Lung (tissue), 11 donors: ENCODE measurements at regions not wholly inside any gene's neighbourhood (a gene's known extent, or its start where the extent isn't known, plus 50 kb on each side); places are given as distances from the start of the nearest gene placed in this dataset.

Experiments
- ATAC-seq: fragments of 200-7000 bp; cut with Tn5 transposase; one replicate; pipeline ENCODE4 v1.9.1; 2020; ENCODE audit warnings: moderate number of reproducible peaks; ENCODE audit not compliant: insufficient read depth, low FRiP score
- DNase-seq, 3 donors: peaks; one replicate each; pipeline ENCODE4 v3.0.0-alpha.2; 2013 to 2017
- H3K27ac ChIP-seq, 2 donors: one replicate each; pipeline ENCODE4 v1.5.1; 2013; ENCODE audit warnings: mild to moderate bottlenecking in 2 of 2, moderate library complexity in 2 of 2, control low read depth in 1 of 2, inconsistent platforms in 1 of 2, low read depth in 1 of 2, low read length in 1 of 2
- H3K27me3 ChIP-seq, 3 donors: one replicate each; pipeline ENCODE4 v1.5.1; 2013; ENCODE audit warnings: low read length in 2 of 3; ENCODE audit not compliant: control insufficient read depth in 3 of 3, insufficient read depth in 3 of 3
- H3K36me3 ChIP-seq, 4 donors: one replicate each; pipeline ENCODE4 v1.5.1; 2013; ENCODE audit warnings: low read length in 4 of 4, mild to moderate bottlenecking in 1 of 4, moderate library complexity in 1 of 4; ENCODE audit not compliant: control insufficient read depth in 4 of 4, insufficient read depth in 4 of 4
- H3K4me1 ChIP-seq, 5 donors: one replicate each; pipeline ENCODE4 v1.5.1; 2013; ENCODE audit warnings: low read length in 5 of 5, mild to moderate bottlenecking in 2 of 5, moderate library complexity in 1 of 5; ENCODE audit not compliant: control insufficient read depth in 5 of 5, insufficient read depth in 5 of 5
- H3K4me3 ChIP-seq: one replicate; pipeline ENCODE4 v1.5.1; 2013; ENCODE audit warnings: mild to moderate bottlenecking, control low read depth, moderate library complexity
- H3K9ac ChIP-seq, 2 donors: one replicate each; pipeline ENCODE4 v1.5.1; 2013; ENCODE audit warnings: low read length in 2 of 2, control low read depth in 1 of 2; ENCODE audit not compliant: insufficient read depth in 1 of 2
- H3K9me3 ChIP-seq, 4 donors: one replicate each; pipeline ENCODE4 v1.5.1; 2013; ENCODE audit warnings: low read length in 3 of 4, mild to moderate bottlenecking in 1 of 4, moderate library complexity in 1 of 4; ENCODE audit not compliant: control insufficient read depth in 4 of 4, insufficient read depth in 3 of 4
- WGBS, 2 donors: extraction: QIAGEN DNeasy Blood & Tissue Kit; methylation state at CpG; one replicate each; pipeline ENCODE4 v1.1.7; 2013; 5-methylcytosine and 5-hydroxymethylcytosine counted together
- TF ChIP-seq, protein P1 (sequence below): IDR thresholded peaks from 2 replicates; pipeline ENCODE4 v1.5.1; 2012; ENCODE audit warnings: mild to moderate bottlenecking; ENCODE audit errors: control extremely low read depth, extremely low read depth
- donor health status: control.
- donor health status: control.
- donor health status: Bipolar disorder and iron deficiency.
- donor health status: healthy.
- donor health status: DM: yes; HTN: yes; CAD: no.

GRCh38 chr6:112468359-112468758 lies 121.2 kb downstream of the RFPL4B start:
- Histone ChIP-seq H3K9me3 (no peaks in the 10 kb centered on the region), H3K27me3 (no peaks in the 10 kb centered on the region), H3K27ac (no peak overlapping the region), H3K4me1 (no peaks in the 10 kb centered on the region), H3K9ac (no peak overlapping the region), H3K4me3 (no peak overlapping the region), H3K36me3 (no peaks in the 10 kb centered on the region)
- ATAC-seq: no peak
- TF ChIP-seq, protein P1, sequence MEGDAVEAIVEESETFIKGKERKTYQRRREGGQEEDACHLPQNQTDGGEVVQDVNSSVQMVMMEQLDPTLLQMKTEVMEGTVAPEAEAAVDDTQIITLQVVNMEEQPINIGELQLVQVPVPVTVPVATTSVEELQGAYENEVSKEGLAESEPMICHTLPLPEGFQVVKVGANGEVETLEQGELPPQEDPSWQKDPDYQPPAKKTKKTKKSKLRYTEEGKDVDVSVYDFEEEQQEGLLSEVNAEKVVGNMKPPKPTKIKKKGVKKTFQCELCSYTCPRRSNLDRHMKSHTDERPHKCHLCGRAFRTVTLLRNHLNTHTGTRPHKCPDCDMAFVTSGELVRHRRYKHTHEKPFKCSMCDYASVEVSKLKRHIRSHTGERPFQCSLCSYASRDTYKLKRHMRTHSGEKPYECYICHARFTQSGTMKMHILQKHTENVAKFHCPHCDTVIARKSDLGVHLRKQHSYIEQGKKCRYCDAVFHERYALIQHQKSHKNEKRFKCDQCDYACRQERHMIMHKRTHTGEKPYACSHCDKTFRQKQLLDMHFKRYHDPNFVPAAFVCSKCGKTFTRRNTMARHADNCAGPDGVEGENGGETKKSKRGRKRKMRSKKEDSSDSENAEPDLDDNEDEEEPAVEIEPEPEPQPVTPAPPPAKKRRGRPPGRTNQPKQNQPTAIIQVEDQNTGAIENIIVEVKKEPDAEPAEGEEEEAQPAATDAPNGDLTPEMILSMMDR: no peak
- WGBS, 2 donors: 49 to 77% methylated on average over 3 of the region's 3 CpGs
- no peak for DNase-seq

GRCh38 chr6:112469306-112469705 lies 122.2 kb downstream of the RFPL4B start:
- Histone ChIP-seq H3K9me3 (no peaks in the 10 kb centered on the region), H3K4me3 (no peak overlapping the region), H3K27ac (no peak overlapping the region), H3K27me3 (no peaks in the 10 kb centered on the region), H3K9ac (no peak overlapping the region), H3K4me1 (no peaks in the 10 kb centered on the region), H3K36me3 (no peaks in the 10 kb centered on the region)
- DNase-seq (no peak), ATAC-seq (no peak)
- 91 to 94% methylated on average over 2 of the region's 2 CpGs for WGBS, 2 donors
- TF ChIP-seq, protein P1: no peak

DNA sequence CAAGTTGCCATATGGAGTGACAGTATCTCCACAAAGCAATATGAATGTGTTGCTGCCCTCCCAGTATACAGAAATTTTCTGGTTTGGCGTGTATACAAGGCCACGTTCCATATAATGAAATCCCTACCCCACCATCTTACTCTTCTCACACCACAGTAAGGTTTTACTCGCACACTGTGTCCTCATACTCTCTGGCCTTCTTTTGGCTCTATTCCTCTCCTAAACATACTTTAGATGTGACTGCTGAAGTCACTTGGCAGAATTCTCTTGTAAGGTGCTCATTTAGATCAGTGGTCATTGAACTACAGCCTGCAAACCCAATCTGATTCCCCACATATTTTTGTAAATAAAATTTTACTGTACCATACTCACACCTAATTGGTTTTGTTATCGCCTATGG lies 123.2 kb downstream of the RFPL4B start:
- Histone ChIP-seq H3K27me3 (no peaks in the 10 kb centered on the region), H3K4me3 (no peak overlapping the region), H3K9ac (no peak overlapping the region), H3K36me3 (no peaks in the 10 kb centered on the region), H3K9me3 (no peaks in the 10 kb centered on the region), H3K4me1 (no peaks in the 10 kb centered on the region), H3K27ac (no peak overlapping the region)
- no peak for DNase-seq
- TF ChIP-seq, protein P1: no peak
- no peak for ATAC-seq
- WGBS, 2 donors: 87 to 90% methylated on average over 4 of the region's 4 CpGs

DNA sequence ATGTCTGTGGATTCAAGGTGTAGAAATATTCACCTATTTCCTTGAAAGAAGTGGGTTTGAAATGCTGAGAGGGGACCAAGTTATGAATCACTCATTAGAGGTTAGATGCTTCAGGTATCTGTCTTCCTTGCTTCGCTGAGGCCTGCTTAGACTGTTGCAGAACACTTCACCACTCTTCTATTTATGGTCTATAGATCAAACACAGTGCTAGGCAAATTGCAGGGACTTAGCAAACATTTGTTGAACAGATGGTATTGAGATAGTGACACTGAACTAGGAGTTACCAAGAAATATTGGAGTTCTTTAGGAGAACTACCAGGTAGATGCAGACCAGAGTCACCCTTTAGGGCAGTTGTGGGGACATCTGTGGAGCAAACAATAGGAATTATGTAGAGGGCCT lies 123.8 kb downstream of the RFPL4B start:
- Histone ChIP-seq H3K4me3 (no peak overlapping the region), H3K4me1 (no peaks in the 10 kb centered on the region), H3K27ac (no peak overlapping the region), H3K36me3 (no peaks in the 10 kb centered on the region), H3K9ac (no peak overlapping the region), H3K9me3 (no peaks in the 10 kb centered on the region), H3K27me3 (no peaks in the 10 kb centered on the region)
- TF ChIP-seq, protein P1: no peak
- 82 to 96% methylated on average over 1 of the region's 1 CpG for WGBS, 2 donors
- ATAC-seq: no peak
- DNase-seq: no peak
